ENCODE measurements at regions not wholly inside any gene's neighbourhood (a gene's known extent, or its start where the extent isn't known, plus 50 kb on each side); places are given as distances from the start of the nearest gene placed in this dataset.

DNA sequence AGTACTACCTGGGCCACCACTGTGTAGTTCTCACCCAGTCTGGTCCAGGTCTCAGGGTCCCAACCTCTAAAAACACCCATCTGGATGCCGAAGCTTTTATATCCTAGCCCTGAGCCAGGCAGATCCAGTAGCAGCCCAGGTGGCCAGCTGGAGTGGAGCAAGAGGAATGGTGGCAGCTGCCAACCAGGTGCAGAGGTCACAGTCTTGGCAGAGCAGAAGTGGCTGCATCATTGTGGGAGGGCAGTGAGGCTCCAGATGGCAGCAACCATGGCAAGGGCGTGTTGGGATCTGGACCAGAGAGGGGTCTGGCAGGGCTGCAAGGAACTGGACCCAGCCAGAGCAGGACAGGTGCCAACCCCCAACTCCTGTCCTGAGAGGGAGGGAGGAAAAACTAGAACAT is 72.2 kb upstream of the AGAP1 start:
- TF ChIP-seq, protein P1, sequence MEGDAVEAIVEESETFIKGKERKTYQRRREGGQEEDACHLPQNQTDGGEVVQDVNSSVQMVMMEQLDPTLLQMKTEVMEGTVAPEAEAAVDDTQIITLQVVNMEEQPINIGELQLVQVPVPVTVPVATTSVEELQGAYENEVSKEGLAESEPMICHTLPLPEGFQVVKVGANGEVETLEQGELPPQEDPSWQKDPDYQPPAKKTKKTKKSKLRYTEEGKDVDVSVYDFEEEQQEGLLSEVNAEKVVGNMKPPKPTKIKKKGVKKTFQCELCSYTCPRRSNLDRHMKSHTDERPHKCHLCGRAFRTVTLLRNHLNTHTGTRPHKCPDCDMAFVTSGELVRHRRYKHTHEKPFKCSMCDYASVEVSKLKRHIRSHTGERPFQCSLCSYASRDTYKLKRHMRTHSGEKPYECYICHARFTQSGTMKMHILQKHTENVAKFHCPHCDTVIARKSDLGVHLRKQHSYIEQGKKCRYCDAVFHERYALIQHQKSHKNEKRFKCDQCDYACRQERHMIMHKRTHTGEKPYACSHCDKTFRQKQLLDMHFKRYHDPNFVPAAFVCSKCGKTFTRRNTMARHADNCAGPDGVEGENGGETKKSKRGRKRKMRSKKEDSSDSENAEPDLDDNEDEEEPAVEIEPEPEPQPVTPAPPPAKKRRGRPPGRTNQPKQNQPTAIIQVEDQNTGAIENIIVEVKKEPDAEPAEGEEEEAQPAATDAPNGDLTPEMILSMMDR (conservative IDR thresholded peaks at IDR 0.05 in 1 of 2, IDR thresholded peaks at IDR 0.05 in 1 of 2; ENCODE audit: extremely low read depth in 1 of 2, insufficient read depth in 1 of 2, low read depth in 1 of 2, low read length in 2 of 2), result no peak
- TF ChIP-seq EZH2 (IDR thresholded peaks at IDR 0.05; ENCODE audit: borderline replicate concordance, low read length), result no peak
